ENCODE measurements at regions not wholly inside any gene's neighbourhood (a gene's known extent, or its start where the extent isn't known, plus 50 kb on each side); places are given as distances from the start of the nearest gene placed in this dataset.

DNA sequence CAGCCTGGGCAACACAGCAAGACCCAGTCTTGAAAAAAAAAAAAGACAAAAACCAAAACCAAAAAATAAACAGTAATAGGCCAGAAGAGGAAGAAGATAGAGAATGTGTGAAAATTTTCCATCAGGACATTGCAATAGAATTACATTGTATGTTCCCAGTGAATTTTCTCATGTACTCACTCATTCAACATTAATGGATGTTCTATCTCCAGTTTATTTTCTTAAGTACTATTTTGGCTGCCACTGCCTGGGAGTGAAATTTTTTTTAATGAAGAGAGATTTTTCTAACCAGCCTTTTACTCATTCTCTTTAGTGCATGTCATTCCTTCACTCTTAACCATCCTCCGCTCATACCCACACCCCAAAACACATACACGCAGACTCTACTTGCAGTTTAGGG, 282.8 kb downstream of the ALDH8A1 start:
- intact Hi-C loops (cut with DNase I), result no loop called here
- Histone ChIP-seq H3K27ac (replicated peaks in 1 of 4) (no peak overlapping the region), H3K4me1 (no peaks in the 10 kb centered on the region), H3K36me3 (no peaks in the 10 kb centered on the region), H3K9me3 (no peaks in the 10 kb centered on the region), H3K4me3 (no peak overlapping the region), H3K27me3 (no peaks in the 10 kb centered on the region)
- no peak for DNase-seq (ENCODE audit: extremely low spot score)
- TF ChIP-seq EP300 (IDR thresholded peaks at IDR 0.05) (no peak), POLR2AphosphoS5 (IDR thresholded peaks at IDR 0.05) (no peak), POLR2A (IDR thresholded peaks at IDR 0.05; ENCODE audit: low read depth) (no peak)
- TF ChIP-seq, protein P1, sequence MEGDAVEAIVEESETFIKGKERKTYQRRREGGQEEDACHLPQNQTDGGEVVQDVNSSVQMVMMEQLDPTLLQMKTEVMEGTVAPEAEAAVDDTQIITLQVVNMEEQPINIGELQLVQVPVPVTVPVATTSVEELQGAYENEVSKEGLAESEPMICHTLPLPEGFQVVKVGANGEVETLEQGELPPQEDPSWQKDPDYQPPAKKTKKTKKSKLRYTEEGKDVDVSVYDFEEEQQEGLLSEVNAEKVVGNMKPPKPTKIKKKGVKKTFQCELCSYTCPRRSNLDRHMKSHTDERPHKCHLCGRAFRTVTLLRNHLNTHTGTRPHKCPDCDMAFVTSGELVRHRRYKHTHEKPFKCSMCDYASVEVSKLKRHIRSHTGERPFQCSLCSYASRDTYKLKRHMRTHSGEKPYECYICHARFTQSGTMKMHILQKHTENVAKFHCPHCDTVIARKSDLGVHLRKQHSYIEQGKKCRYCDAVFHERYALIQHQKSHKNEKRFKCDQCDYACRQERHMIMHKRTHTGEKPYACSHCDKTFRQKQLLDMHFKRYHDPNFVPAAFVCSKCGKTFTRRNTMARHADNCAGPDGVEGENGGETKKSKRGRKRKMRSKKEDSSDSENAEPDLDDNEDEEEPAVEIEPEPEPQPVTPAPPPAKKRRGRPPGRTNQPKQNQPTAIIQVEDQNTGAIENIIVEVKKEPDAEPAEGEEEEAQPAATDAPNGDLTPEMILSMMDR (IDR thresholded peaks at IDR 0.05), result no peak
- WGBS, result 98% methylated on average over 2 of the region's 2 CpGs

DNA sequence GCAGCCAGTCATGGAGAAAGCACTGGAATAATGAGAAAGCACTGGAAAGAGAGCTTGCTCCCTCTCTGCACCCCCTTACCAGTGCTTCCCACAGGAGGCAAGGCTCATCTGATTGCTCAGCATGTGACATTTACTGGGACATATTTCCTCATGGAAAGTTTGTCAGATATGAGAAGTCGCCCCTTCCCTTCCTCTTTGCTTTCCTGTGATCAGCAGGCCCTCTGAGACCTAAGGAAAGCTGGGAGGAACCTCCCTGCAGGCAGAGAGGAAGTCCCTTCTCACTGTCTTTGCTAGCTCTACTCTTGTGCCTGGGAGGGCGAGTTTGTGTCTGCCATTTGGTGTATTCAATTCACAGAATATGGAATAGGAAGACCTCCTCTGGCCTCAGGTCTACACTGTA, 283.8 kb downstream of the ALDH8A1 start:
- Histone ChIP-seq H3K27me3 (no peaks in the 10 kb centered on the region), H3K9me3 (no peaks in the 10 kb centered on the region), H3K4me1 (no peaks in the 10 kb centered on the region), H3K27ac (replicated peaks in 1 of 4) (no peak overlapping the region), H3K36me3 (no peaks in the 10 kb centered on the region), H3K4me3 (no peak overlapping the region)
- no peak for DNase-seq (ENCODE audit: extremely low spot score)
- 66% methylated on average over 2 of the region's 2 CpGs for WGBS
- intact Hi-C loops (cut with DNase I), result no loop called here
- TF ChIP-seq POLR2A (IDR thresholded peaks at IDR 0.05; ENCODE audit: low read depth), result no peak
- TF ChIP-seq, protein P1 (IDR thresholded peaks at IDR 0.05), result no peak
- TF ChIP-seq POLR2AphosphoS5 (IDR thresholded peaks at IDR 0.05), result no peak
- no peak for TF ChIP-seq EP300 (IDR thresholded peaks at IDR 0.05)

DNA sequence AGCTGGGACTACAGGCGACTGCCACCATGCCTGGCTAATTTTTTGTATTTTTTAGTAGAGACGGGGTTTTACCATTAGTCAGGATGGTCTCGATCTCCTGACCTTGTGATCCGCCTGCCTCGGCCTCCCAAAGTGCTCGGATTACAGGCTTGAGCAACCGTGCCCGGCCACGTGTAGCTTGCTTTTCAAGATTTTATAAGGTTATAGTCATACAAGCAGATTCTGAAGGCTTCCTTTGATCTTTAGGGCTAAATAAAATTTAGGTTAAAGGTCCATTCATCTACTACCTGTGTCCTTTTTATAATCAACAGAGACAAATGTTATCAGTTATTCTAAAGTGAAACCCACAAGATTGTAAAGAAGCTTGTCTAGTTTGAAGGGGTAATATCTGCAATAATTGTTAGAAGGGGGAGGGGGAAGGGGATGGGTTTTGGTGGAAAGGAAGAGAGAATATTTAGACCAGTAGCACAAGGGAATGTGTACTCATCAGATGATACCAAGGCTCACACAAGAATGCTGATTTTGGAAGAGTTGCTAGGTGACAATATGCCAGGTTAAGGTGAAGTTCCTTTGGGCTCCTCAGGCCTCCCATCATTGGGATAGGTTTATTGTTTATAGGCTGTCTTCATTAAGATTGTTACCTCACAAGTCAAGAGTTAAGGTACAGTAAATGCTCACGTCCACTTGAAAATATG, 284.7 kb downstream of the ALDH8A1 start:
- Histone ChIP-seq H3K9me3 (no peaks in the 10 kb centered on the region), H3K27ac (replicated peaks in 1 of 4) (no peak overlapping the region), H3K4me1 (no peaks in the 10 kb centered on the region), H3K27me3 (no peaks in the 10 kb centered on the region), H3K4me3 (no peak overlapping the region), H3K36me3 (no peaks in the 10 kb centered on the region)
- intact Hi-C loops (cut with DNase I), result no loop called here
- WGBS, result 95% methylated on average over 10 of the region's 10 CpGs
- no peak for DNase-seq (ENCODE audit: extremely low spot score)
- TF ChIP-seq, protein P1 (IDR thresholded peaks at IDR 0.05), result no peak
- TF ChIP-seq POLR2A (IDR thresholded peaks at IDR 0.05; ENCODE audit: low read depth) (no peak), POLR2AphosphoS5 (IDR thresholded peaks at IDR 0.05) (no peak), EP300 (IDR thresholded peaks at IDR 0.05) (no peak)

DNA sequence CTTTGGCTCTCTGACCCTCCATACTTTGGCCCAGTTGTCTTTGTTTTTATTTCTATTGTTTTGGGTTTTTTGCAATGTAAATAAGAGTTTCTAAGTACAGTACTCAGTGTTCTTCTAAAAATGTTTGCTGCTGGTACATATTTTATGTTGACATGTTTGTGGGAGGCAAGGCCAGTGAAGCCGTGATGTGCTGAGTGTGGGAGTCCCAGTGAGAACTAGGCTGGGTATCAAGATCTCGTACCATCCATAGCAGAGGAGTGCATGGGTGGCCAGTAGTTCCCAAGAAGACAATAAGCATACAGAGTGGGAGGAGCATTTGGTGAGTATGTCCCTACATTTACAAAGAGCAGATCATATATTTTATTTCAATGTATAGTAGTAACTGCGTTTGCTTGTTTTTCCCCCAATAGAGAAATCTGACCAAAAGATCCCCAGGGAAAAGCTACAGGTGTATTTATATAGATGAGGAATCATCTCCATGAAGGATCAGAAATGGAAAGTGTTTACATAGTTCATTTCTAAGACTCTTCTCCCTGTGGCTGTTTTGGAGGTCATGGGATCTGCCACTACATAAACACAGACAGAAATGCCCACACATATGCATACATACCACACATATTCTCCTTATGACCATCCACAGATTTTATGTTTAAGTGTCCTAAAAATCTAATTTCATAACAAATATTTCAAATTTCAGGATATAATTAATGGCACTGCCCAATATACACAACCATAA, 285.9 kb downstream of the ALDH8A1 start:
- Histone ChIP-seq H3K4me3 (no peak overlapping the region), H3K4me1 (no peaks in the 10 kb centered on the region), H3K27me3 (no peaks in the 10 kb centered on the region), H3K36me3 (no peaks in the 10 kb centered on the region), H3K27ac (replicated peaks in 1 of 4) (no peak overlapping the region), H3K9me3 (no peaks in the 10 kb centered on the region)
- 91% methylated on average over 3 of the region's 3 CpGs for WGBS
- no peak for DNase-seq (ENCODE audit: extremely low spot score)
- TF ChIP-seq, protein P1 (IDR thresholded peaks at IDR 0.05), result no peak
- TF ChIP-seq POLR2AphosphoS5 (IDR thresholded peaks at IDR 0.05) (no peak), POLR2A (IDR thresholded peaks at IDR 0.05; ENCODE audit: low read depth) (no peak), EP300 (IDR thresholded peaks at IDR 0.05) (no peak)
- intact Hi-C loops (cut with DNase I), result no loop called here

Data from esophagus muscularis mucosa (tissue), 4 donors.